GM19395 (cell line): ENCODE measurements at regions not wholly inside any gene's neighbourhood (a gene's known extent, or its start where the extent isn't known, plus 50 kb on each side); places are given as distances from the start of the nearest gene placed in this dataset.

Experiments used
- ATAC-seq: cut with Tn5 transposase; IDR thresholded peaks from one replicate; pipeline ENCODE4 v1.9.1; 2021; ENCODE audit warnings: mild to moderate bottlenecking, moderate library complexity; ENCODE audit not compliant: unreplicated experiment

DNA sequence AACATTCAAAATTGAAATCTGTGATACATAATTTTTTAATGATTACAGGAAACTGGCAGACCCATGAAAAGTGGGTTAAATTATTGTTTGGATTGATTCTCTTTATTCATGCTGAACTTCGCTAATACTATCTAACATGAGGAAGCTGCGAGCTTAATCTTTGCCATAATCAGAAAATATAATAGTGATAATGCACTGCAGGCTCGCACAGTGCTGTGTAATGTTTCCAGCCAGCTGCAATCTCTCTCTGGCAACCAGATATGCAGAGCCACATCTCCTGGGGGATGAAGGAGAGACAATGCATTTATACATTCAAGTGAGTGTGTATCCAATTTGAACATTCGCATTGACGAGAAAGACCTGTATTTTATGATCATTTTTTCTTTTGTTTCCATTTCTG, 669.7 kb upstream of the RGMB start:
- no peak for ATAC-seq

GRCh38 chr5:98104454-98105188, 668.8 kb upstream of the RGMB start:
- ATAC-seq = no peak

DNA sequence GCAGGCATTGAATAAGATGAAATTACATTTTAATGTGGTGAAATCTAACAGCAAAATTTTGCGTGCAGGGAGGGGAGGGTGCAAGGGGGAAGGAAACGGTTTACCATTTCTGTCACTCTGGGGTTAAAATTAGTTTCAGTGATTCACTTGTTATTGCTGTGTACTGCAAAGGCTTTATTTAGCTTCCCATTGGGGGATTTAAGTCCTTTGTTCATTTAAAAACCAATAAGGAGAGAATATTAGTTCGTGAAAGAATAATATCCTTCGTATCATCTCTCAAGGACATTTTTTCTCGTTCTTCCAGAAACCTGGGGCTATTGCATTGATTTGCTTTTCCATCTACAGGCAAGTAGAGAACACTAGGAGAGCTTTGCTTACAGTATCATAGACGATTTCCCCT, 667.8 kb upstream of the RGMB start:
- ATAC-seq = no peak

DNA sequence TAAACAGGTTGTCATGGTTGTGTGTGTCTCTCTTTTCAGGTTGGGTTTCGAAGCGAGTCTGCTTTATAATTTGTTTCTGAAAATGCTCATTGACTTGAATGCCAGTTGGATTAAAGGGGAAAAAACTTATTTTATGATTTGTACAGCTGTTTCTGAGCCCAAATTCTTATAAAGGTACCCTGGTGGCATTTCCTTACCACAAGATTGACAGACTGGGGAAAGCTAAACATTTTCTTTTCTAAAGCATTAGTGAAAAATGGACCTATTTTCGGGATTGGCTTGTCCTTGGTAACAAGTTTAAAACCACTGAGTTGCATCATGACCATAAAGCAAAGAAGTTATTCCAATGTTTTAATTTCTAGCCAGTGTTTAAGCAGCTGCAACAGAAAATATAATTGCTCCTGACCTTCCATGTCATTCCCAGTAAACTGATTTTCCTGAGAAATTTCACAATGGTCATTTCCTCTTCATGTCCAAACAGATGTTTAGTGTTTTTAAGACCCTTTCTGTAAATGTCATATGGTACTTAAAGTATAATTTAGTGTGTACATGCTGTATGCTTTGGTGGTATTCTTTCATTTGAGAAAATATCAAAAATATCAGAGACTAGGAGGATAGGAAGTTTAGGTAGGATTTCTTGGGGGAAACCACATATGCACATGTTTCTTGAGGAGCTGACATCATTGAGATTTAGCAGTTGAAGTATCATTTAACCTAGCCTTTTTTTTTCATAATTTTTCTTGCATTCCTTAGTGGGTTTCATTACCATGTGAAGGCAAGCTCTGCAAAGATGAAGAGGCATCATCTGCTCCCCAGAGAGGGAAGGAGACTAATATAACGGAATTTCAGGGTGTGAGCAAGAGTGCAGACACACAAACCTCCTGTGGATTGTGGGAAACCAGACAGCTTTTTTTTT, 667.1 kb upstream of the RGMB start:
- ATAC-seq = no peak

GRCh38 chr5:98108497-98108896, 665.0 kb upstream of the RGMB start:
- ATAC-seq = no peak

DNA sequence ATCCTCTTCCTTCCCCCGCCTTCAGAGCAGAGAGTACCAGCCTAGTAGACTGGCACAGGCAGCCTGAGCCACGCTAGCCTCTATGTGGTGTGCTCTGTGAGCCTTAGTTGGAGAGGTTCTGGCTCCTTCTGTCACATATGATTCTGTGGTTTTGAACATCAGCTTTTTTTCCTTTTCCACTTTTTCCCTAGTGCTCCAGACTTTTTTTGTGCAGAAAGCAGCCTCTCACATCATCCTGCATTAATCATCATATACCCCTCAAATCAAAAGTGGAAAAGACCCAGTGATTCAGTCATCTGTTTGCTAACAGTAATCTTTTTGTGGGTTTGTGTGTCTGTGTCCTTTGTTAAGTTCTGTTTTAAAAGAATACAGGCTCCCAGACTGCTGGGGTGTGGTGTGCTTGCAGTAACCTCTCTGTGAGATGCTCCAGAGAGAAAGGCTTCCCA, 663.9 kb upstream of the RGMB start:
- ATAC-seq = no peak

DNA sequence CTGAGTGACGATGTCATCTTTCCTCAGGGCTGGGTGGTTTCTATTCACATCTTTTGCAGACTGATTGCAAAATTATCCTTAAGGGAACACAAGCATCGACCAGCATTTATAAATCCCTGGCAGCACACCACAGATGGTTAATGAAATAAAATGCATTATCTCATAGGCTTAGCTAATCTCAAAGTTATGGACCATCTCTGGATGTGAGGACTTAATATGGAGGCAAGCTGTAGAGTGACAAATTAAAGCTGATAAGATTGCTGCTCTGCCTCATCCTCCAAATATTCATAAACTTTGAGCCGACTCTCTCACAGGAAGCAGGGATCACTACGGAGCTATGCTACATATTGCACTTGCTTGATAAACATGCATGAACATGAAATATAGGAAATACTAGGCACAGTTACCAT, 663.2 kb upstream of the RGMB start:
- ATAC-seq = no peak

GRCh38 chr5:98110791-98111190, 662.7 kb upstream of the RGMB start:
- ATAC-seq = no peak

DNA sequence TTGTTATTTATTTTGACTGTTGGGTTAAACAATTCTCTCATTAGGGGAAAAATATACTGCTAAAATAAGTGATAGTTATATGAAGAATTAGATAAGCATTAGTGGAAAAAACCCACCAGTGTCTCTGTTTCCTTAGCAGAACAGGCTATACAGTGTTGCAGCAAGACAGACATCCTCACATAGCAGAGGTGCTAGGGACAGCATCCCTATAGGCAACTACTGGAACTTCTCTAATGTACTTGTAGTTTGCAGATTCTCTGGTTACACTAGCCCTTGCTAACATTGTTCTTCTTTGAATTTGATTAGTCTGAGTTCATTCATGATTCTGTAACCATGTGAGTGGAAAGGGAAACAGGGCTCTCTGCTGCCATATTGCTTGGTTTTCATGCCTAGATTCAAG, 661.8 kb upstream of the RGMB start:
- ATAC-seq = no peak

DNA sequence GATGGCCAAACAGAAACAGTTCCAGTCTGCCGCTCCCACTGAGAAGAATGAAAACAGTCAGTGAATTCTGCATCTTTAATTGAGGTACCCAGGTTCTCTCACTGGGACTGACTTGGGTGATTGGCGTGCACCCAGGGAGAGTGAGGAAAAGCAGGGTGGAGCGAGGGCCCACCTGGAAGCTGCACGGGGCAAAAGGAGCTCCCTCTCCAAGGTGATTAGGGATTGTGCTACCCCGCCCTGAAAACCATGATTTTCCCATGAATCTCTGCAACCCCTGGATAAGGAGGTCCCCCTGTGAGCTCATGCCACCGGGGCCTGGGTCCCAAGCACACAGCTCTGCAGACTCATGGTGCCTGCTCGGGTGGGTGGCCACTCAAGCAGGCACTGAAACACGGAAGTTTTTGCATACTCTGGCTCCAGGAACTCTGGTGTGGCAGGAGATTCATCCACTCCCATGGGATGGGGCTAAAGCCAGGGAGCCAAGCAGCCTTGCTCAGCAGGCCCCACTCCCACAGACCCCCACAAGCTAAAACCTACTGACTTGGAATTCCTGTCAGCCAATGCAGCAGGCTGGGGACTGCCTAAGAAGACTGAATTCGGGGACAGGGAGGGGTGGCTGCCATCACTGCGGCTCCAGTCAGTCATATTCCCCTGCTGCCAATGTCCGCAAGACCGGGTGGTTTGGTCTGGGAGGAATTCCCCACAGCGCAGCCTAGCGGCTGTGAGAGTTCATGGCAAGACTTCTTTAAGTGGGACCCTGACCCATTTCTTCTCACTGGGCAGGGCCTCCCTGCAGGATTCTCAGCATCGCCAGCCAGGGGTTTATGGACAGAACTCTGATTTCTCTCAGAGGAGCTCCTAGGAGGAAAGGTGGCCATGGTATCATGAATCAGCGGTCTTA, 652.2 kb upstream of the RGMB start:
- ATAC-seq = no peak

DNA sequence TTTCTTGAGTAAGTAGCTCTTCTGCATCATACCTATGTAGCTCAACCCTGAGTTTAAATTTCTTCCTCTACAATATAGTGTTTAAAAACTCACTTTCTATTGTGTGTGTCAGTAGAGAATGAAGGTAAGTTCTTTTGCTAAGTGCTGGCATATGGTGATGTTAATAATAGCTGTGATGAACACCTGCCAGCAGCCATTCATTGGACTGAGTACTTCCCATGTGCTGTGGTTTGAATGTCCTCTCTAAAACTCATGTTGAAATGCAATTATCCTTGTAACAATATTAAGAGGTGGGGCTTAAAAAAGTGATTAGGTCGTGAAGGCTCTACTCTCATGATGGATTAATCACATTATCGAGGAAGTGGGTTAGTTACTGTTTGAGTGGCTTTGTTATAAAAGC, 645.2 kb upstream of the RGMB start:
- ATAC-seq = no peak

DNA sequence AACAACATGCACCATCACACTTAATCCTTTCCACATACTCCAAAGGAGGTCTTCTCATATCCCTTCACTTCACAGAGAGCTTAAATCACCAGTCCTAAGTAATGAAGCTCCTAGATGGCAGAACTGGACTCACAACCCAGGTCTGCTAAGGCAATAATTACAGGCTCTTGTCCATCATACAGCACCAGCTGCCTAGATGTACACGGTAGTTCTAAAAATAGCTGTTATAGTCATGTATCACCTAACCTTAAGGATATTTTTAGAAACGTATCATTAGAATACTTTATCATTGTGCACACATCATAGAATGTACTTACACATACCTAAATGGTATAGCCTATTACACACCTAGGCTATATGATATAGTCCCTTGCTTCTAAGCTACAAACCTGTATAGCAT, 644.6 kb upstream of the RGMB start:
- ATAC-seq = no peak

DNA sequence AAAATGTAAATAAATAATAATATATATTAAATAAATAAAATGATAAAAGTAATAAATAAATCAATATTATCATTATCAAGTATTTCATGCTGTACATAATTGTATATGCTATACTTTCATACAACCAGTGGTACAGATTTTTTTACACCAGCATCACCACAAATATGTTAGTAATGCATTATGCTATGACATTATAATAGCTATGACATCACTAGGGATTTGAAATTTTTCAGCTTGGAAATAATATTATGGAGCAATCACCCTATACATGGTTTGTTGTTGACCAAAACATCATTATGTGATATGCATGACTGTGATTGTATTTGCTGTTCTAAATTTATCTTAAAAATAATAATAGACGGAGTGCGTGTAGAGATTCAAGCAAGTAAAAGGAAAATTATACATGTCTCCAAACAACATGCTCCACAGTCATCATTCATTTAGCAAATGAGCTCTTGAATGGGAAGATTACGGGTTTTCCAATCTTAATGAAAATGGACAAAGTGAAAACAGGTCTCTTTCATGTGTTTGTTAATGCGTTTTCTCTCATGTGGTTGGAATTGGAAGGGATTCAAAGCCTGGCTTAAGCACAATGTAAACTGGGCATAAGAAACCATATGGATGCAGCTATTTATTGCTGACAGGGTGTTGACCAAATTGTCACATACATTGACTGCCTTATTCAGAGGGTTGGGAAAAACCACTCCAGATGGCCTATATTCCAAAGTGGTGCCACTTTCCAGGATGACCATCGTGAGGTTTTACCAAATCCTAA, 643.0 kb upstream of the RGMB start:
- no peak for ATAC-seq

- no peak for ATAC-seq
Measured at GRCh38 chr5:98144116-98144515, 629.3 kb upstream of the RGMB start.

GRCh38 chr5:98144710-98145109, 628.8 kb upstream of the RGMB start:
- ATAC-seq = no peak

GRCh38 chr5:98157368-98157767, 616.1 kb upstream of the RGMB start:
- no peak for ATAC-seq

DNA sequence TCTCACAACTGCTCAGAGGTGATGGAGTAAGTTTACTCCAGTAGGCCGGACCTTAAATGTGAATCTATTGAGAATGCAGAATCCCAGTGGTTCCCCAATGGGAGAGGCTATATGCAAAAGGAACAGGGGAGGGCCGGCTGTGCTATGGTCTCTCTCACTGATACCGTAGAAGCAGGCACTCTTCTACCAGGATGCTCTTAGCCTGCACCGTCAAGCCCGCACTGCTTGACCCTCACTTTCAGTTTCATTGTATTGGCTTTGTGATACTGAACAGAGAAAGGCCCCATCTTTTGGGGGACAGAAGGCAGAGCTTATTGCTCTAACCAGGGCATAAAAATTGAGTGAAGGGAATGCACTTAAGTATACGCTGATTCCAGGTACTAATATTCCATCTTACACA, 615.0 kb upstream of the RGMB start:
- no peak for ATAC-seq

GRCh38 chr5:98163796-98164493, 609.5 kb upstream of the RGMB start:
- ATAC-seq = no peak

GRCh38 chr5:98168871-98169270, 604.6 kb upstream of the RGMB start:
- no peak for ATAC-seq

GRCh38 chr5:98170994-98171393, 602.5 kb upstream of the RGMB start:
- ATAC-seq = no peak
